VCaP (cell line): ENCODE measurements at regions not wholly inside any gene's neighbourhood (a gene's known extent, or its start where the extent isn't known, plus 50 kb on each side); places are given as distances from the start of the nearest gene placed in this dataset.
"Not testable (repeated sequence)": the region's sequence is repeated elsewhere in the genome, so short reads cannot be mapped to it uniquely, and the experiment has no call there.

Experiments
- H3K27ac ChIP-seq: fragments of 450-650 bp; 2 replicates; pipeline ENCODE4 v1.5.1; 2017
- TF ChIP-seq, protein P1 (sequence below): fragments of 450-650 bp; conservative IDR thresholded peaks from 2 replicates; pipeline ENCODE4 v1.5.1; 2017; ENCODE audit warnings: mild to moderate bottlenecking, moderate library complexity

DNA sequence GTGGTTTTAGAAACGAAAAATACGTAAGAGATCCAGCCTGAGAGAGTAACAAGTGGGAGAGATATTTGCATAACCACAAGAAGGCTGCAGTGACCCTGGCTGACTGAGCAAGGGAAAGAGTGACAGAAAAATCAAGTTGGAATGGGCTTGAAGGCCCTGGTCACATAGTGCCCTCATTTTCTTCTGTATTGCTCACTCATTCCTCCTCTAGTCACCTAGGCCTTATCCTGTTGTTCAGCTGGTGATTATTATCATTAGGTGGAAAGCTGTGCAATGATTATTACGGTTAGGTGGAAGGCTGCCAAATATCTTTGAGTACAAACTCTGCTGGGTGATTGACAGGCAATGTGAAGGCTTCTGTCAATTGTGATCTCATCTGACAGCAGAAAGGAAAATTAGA is 2384.1 kb downstream of the PCDH7 start:
- TF ChIP-seq, protein P1, sequence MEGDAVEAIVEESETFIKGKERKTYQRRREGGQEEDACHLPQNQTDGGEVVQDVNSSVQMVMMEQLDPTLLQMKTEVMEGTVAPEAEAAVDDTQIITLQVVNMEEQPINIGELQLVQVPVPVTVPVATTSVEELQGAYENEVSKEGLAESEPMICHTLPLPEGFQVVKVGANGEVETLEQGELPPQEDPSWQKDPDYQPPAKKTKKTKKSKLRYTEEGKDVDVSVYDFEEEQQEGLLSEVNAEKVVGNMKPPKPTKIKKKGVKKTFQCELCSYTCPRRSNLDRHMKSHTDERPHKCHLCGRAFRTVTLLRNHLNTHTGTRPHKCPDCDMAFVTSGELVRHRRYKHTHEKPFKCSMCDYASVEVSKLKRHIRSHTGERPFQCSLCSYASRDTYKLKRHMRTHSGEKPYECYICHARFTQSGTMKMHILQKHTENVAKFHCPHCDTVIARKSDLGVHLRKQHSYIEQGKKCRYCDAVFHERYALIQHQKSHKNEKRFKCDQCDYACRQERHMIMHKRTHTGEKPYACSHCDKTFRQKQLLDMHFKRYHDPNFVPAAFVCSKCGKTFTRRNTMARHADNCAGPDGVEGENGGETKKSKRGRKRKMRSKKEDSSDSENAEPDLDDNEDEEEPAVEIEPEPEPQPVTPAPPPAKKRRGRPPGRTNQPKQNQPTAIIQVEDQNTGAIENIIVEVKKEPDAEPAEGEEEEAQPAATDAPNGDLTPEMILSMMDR = no peak
- no peak overlapping the region for H3K27ac ChIP-seq

GRCh38 chr4:33107814-33108213 is 2387.6 kb downstream of the PCDH7 start:
- TF ChIP-seq, protein P1 = no peak

GRCh38 chr4:33111117-33111516 is 2390.9 kb downstream of the PCDH7 start:
- no peak overlapping the region for H3K27ac ChIP-seq
- TF ChIP-seq, protein P1 = no peak

More at GRCh38 chr4:33107814-33108213, 2387.6 kb downstream of the PCDH7 start:
- no peak overlapping the region for H3K27ac ChIP-seq

DNA sequence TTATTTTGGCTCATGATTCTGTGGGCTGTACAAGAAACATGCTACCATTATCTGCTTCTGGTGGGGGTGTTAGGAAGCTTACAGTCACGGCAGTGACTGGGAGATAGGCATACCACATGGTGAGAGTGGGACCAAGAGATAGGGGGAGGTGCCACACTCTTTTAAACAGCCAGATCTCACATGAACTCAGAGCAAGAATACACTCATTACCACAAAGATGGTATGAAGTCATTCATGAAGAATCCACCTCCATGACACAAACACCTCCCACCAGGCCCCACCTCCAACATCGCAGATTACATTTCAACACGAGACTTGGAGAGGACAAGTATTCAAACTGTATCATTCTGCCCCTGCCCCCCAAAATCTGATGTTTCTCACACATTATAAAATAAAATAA is 2396.7 kb downstream of the PCDH7 start:
- H3K27ac ChIP-seq = no peak overlapping the region
- TF ChIP-seq, protein P1 = no peak

GRCh38 chr4:33126002-33126401 is 2405.8 kb downstream of the PCDH7 start:
- TF ChIP-seq, protein P1 = no peak
- no peak overlapping the region for H3K27ac ChIP-seq

GRCh38 chr4:33130662-33131061 is 2410.5 kb downstream of the PCDH7 start:
- not testable (repeated sequence) for H3K27ac ChIP-seq

GRCh38 chr4:33133723-33134122 is 2413.6 kb downstream of the PCDH7 start:
- TF ChIP-seq, protein P1 = no peak
- no peak overlapping the region for H3K27ac ChIP-seq

DNA sequence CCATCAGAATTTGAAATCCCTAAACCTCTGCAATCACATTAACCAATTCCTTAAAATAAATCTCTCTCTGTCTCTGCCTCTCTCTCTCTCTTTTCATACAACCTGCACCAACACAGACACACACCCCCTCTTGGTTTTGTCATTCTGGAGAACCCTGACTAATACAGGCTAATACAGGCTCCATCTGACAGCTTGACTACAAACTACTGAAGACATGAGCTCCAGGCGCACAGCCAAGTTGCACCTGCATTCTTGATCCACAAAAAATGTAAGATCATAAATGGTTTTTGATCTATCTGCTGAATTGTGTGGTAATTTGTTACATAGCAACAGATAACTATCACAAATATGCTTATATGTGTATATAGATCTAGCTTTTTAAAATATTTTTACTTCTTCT is 2414.2 kb downstream of the PCDH7 start:
- H3K27ac ChIP-seq = no peak overlapping the region
- TF ChIP-seq, protein P1 = no peak
